ENCODE measurements at regions not wholly inside any gene's neighbourhood (a gene's known extent, or its start where the extent isn't known, plus 50 kb on each side); places are given as distances from the start of the nearest gene placed in this dataset.

DNA sequence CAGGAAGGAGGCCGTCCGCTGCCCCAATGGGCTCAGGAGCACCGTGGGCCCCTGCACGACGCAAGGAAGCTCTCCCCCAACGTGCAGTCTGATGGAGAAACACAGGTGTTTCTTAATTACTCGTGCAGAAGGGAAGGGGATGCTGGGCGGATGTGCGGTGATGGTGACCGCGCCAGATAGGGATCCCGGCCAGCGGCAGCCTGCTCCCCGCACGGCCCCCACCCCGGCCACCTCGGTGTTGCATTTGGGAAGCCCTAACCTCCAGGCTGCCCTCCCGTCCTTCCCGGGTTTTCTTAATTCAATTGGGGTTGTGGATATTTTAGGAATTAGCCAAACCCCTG is 254.4 kb downstream of the ZNF536 start:
- WGBS, 3 donors, result 84 to 88% (median 86%) methylated on average over 19 of the region's 19 CpGs
- DNase-seq, result no peak
- Histone ChIP-seq H3K4me1 (ENCODE audit: control insufficient read depth in 3 of 3, insufficient read depth in 2 of 3, low read depth in 1 of 3, low read length in 2 of 3) (no peaks in the 10 kb centered on the region), H3K9me3 (ENCODE audit: control insufficient read depth in 2 of 2, insufficient read depth in 1 of 2, low read depth in 1 of 2, low read length in 1 of 2) (peaks cover 0 to 12% of the 10 kb centered on the region in 2 donors), H3K4me3 (ENCODE audit: low read depth in 1 of 3, low read length in 3 of 3) (no peak overlapping the region), H3K36me3 (ENCODE audit: control insufficient read depth in 3 of 3, insufficient read depth in 2 of 3, low read depth in 1 of 3, low read length in 3 of 3) (no peaks in the 10 kb centered on the region), H3K27me3 (ENCODE audit: control insufficient read depth in 3 of 3, insufficient read depth in 3 of 3, low read length in 3 of 3) (no peaks in the 10 kb centered on the region), H3K27ac (ENCODE audit: low read depth in 1 of 3, low read length in 2 of 3) (no peak overlapping the region)
- no peak for FAIRE-seq

DNA sequence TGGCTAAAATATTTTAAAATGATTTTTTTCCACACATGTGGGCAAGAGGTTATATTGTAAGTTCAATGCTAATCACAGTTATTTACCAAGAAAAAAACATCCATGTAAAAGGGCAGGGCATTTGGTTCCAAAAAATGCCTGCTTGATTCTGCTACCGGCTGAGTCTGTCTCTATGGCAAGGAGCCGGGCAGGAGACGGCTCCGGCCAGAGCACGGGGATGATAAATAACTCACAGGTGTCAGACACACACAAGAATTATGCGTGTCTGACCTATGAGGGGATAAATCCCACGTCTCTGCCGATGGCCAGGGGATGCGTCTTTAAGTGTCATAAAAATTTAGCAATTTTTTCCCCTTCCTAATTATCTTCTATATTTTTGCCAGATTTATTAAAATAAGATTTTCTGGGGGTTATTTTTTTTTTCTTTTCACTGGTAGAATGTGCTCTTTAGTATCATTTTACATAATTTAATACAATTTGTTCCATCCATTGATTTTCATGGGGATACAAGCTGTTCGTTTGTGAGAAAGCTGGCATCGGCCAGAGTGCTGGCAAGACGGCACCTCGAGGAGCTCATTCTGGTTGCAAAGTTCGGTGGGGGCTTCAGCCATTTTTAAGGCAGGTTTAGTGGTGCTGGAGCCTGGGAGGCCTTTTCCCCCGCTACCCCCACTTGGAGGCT is 253.9 kb downstream of the ZNF536 start:
- Histone ChIP-seq H3K27me3 (ENCODE audit: control insufficient read depth in 3 of 3, insufficient read depth in 3 of 3, low read length in 3 of 3) (no peaks in the 10 kb centered on the region), H3K9me3 (ENCODE audit: control insufficient read depth in 2 of 2, insufficient read depth in 1 of 2, low read depth in 1 of 2, low read length in 1 of 2) (peaks cover 0 to 12% of the 10 kb centered on the region in 2 donors), H3K36me3 (ENCODE audit: control insufficient read depth in 3 of 3, insufficient read depth in 2 of 3, low read depth in 1 of 3, low read length in 3 of 3) (no peaks in the 10 kb centered on the region), H3K4me3 (ENCODE audit: low read depth in 1 of 3, low read length in 3 of 3) (no peak overlapping the region), H3K4me1 (ENCODE audit: control insufficient read depth in 3 of 3, insufficient read depth in 2 of 3, low read depth in 1 of 3, low read length in 2 of 3) (no peaks in the 10 kb centered on the region), H3K27ac (ENCODE audit: low read depth in 1 of 3, low read length in 2 of 3) (no peak overlapping the region)
- 78 to 86% (median 79%) methylated on average over 15 of the region's 15 CpGs for WGBS, 3 donors
- DNase-seq (no peak), FAIRE-seq (no peak)

DNA sequence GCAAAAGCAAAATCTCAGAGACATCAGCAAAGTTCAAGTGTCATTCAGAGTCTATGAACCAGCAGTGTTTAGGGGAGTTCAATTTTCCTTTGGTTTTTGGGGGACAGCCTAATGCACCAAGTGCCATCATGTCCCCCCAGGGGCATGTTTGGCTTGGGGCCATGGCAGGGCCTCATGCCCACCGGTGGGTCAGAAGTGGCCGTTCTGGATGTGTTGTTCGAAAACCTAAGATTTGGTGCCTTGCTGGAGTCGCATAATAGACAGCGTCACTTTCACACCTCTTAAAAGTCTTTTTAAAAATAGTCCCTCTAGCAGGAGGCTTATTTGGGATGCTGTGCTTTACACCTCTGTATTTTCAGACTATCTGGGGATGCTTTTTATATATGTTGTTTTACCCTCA is 250.1 kb downstream of the ZNF536 start:
- FAIRE-seq (no peak), DNase-seq (no peak)
- no peaks in the 10 kb centered on the region for H3K36me3 ChIP-seq (ENCODE audit: control insufficient read depth in 3 of 3, insufficient read depth in 2 of 3, low read depth in 1 of 3, low read length in 3 of 3)
- no peak overlapping the region for H3K4me3 ChIP-seq (ENCODE audit: low read depth in 1 of 3, low read length in 3 of 3)
- peaks cover 0 to 12% of the 10 kb centered on the region in 2 donors for H3K9me3 ChIP-seq (ENCODE audit: control insufficient read depth in 2 of 2, insufficient read depth in 1 of 2, low read depth in 1 of 2, low read length in 1 of 2)
- 90 to 94% (median 91%) methylated on average over 5 of the region's 5 CpGs for WGBS, 3 donors
- no peaks in the 10 kb centered on the region for H3K4me1 ChIP-seq (ENCODE audit: control insufficient read depth in 3 of 3, insufficient read depth in 2 of 3, low read depth in 1 of 3, low read length in 2 of 3)
- H3K27me3 ChIP-seq (ENCODE audit: control insufficient read depth in 3 of 3, insufficient read depth in 3 of 3, low read length in 3 of 3), result no peaks in the 10 kb centered on the region
- no peak overlapping the region for H3K27ac ChIP-seq (ENCODE audit: low read depth in 1 of 3, low read length in 2 of 3)

DNA sequence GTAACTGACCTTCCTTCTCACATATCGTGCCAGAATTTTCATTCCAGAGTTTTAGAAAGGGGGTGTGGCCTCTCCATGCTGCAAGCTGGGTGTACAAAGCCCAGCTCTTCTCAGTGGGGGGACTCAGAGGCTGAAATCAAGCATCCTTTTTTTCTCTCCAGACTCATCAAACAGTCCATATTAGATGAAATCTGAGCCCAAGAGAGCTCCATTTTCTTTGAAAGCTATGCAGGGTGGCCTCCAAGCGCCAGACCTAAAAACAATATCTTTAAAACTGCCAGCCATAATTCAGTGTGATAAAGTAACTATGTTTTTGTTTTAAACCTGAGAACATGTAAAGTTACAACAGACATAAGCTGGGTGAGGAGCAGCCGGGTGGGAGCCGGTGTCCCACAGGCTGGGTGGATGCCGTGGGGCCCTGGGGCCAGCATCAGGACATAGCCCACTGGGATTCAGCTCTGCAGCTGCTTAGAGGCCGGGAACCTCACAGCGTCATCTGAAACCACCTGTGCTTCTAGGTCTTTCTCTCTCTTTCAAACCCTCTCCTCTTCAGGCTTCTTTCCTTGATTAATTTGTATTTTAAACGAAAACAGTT is 249.2 kb downstream of the ZNF536 start:
- no peak for FAIRE-seq
- no peak overlapping the region for H3K27ac ChIP-seq (ENCODE audit: low read depth in 1 of 3, low read length in 2 of 3)
- 71 to 79% (median 78%) methylated on average over 8 of the region's 8 CpGs for WGBS, 3 donors

DNA sequence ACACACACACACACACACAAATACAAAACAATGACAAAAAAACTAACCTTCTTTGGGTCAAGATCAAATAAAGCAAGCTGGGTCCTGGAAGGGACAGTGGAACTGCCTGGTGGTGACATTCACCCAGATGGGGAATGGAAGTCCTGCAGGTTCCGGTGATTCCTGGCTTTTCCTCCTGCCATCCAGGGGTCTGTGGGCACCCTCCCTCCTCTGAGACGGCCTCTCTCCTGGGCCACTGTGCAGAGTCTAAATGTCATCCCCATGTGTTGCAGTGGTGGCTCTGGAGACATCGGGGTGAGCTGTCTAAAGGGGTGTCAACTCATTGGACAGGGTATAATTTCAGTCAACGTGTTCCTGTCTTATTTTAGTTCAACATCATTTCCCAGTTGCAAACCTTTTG is 248.2 kb downstream of the ZNF536 start:
- H3K4me1 ChIP-seq (ENCODE audit: control insufficient read depth in 3 of 3, insufficient read depth in 2 of 3, low read depth in 1 of 3, low read length in 2 of 3), result no peaks in the 10 kb centered on the region
- H3K27ac ChIP-seq (ENCODE audit: low read depth in 1 of 3, low read length in 2 of 3), result no peak overlapping the region
- 73 to 79% (median 79%) methylated on average over 4 of the region's 4 CpGs for WGBS, 3 donors
- peaks cover 0 to 12% of the 10 kb centered on the region in 2 donors for H3K9me3 ChIP-seq (ENCODE audit: control insufficient read depth in 2 of 2, insufficient read depth in 1 of 2, low read depth in 1 of 2, low read length in 1 of 2)
- FAIRE-seq (no peak), DNase-seq (no peak)
- no peaks in the 10 kb centered on the region for H3K27me3 ChIP-seq (ENCODE audit: control insufficient read depth in 3 of 3, insufficient read depth in 3 of 3, low read length in 3 of 3)
- H3K36me3 ChIP-seq (ENCODE audit: control insufficient read depth in 3 of 3, insufficient read depth in 2 of 3, low read depth in 1 of 3, low read length in 3 of 3), result no peaks in the 10 kb centered on the region
- H3K4me3 ChIP-seq (ENCODE audit: low read depth in 1 of 3, low read length in 3 of 3), result no peak overlapping the region

More for the DNA sequence above, 249.2 kb downstream of the ZNF536 start:
- no peaks in the 10 kb centered on the region for H3K36me3 ChIP-seq (ENCODE audit: control insufficient read depth in 3 of 3, insufficient read depth in 2 of 3, low read depth in 1 of 3, low read length in 3 of 3)
- H3K4me1 ChIP-seq (ENCODE audit: control insufficient read depth in 3 of 3, insufficient read depth in 2 of 3, low read depth in 1 of 3, low read length in 2 of 3), result no peaks in the 10 kb centered on the region
- H3K4me3 ChIP-seq (ENCODE audit: low read depth in 1 of 3, low read length in 3 of 3), result no peak overlapping the region
- H3K9me3 ChIP-seq (ENCODE audit: control insufficient read depth in 2 of 2, insufficient read depth in 1 of 2, low read depth in 1 of 2, low read length in 1 of 2), result peaks cover 0 to 12% of the 10 kb centered on the region in 2 donors
- no peaks in the 10 kb centered on the region for H3K27me3 ChIP-seq (ENCODE audit: control insufficient read depth in 3 of 3, insufficient read depth in 3 of 3, low read length in 3 of 3)
- no peak for DNase-seq

DNA sequence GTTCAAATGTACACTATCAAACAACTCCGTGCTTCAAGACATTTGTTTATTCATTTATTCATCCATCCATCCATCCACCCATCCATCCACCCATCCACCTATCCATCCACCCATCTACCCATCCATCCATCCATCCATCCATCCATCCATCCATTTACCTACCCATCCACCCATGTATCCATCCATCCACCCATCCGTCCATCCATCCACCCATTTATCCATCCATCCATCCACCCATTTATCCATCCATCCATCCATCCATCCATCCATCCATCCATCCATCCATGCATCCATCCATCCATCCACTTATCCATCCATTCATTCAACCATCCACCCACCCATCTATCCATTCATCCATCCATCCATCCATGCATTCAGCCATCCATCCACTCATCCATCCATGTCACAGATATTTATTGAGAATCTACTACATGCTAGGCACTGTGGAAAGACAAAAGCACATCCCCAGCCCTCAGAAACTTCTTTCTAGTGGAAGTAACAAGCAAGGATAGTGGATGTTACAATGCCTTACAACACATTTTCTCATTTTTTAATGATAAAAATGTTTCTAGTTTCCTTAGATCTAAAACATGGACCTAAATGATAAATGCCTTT is 237.6 kb downstream of the ZNF536 start:
- no peak overlapping the region for H3K4me3 ChIP-seq (ENCODE audit: low read depth in 1 of 3, low read length in 3 of 3)
- FAIRE-seq (no peak), DNase-seq (no peak)
- WGBS, 3 donors, result 72 to 87% (median 83%) methylated on average over 2 of the region's 2 CpGs
- no peaks in the 10 kb centered on the region for H3K27me3 ChIP-seq (ENCODE audit: control insufficient read depth in 3 of 3, insufficient read depth in 3 of 3, low read length in 3 of 3)
- H3K27ac ChIP-seq (ENCODE audit: low read depth in 1 of 3, low read length in 2 of 3), result no peak overlapping the region
- H3K36me3 ChIP-seq (ENCODE audit: control insufficient read depth in 3 of 3, insufficient read depth in 2 of 3, low read depth in 1 of 3, low read length in 3 of 3), result no peaks in the 10 kb centered on the region
- H3K9me3 ChIP-seq (ENCODE audit: control insufficient read depth in 2 of 2, insufficient read depth in 1 of 2, low read depth in 1 of 2, low read length in 1 of 2), result no peaks in the 10 kb centered on the region
- H3K4me1 ChIP-seq (ENCODE audit: control insufficient read depth in 3 of 3, insufficient read depth in 2 of 3, low read depth in 1 of 3, low read length in 2 of 3), result no peaks in the 10 kb centered on the region

DNA sequence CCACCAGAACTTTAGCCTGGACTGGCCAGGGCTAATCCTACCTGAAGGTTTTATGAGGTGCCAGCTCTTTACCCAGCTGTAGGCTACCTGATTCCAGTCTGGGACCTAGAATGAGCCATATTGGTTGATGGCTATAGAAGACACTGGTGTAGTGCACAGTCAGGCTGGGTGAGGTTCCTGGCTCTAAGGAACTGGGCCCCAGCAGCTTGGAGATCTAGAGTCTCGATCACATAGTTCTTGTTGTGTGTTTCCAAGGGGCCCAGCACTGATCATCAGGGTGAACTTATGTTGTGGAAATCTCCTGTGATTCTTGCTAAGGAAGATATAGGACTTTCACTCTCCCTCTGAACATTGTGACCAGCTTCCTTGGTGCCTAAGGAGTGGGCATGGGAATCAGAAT is 236.3 kb downstream of the ZNF536 start:
- Histone ChIP-seq H3K27ac (ENCODE audit: low read depth in 1 of 3, low read length in 2 of 3) (no peak overlapping the region), H3K4me1 (ENCODE audit: control insufficient read depth in 3 of 3, insufficient read depth in 2 of 3, low read depth in 1 of 3, low read length in 2 of 3) (no peaks in the 10 kb centered on the region), H3K36me3 (ENCODE audit: control insufficient read depth in 3 of 3, insufficient read depth in 2 of 3, low read depth in 1 of 3, low read length in 3 of 3) (no peaks in the 10 kb centered on the region), H3K9me3 (ENCODE audit: control insufficient read depth in 2 of 2, insufficient read depth in 1 of 2, low read depth in 1 of 2, low read length in 1 of 2) (no peaks in the 10 kb centered on the region), H3K27me3 (ENCODE audit: control insufficient read depth in 3 of 3, insufficient read depth in 3 of 3, low read length in 3 of 3) (no peaks in the 10 kb centered on the region), H3K4me3 (ENCODE audit: low read depth in 1 of 3, low read length in 3 of 3) (no peak overlapping the region)
- FAIRE-seq (no peak), DNase-seq (no peak)
- WGBS, 3 donors, result 78 to 91% (median 84%) methylated on average over 1 of the region's 1 CpG
